H1 (cell line): ENCODE measurements at regions not wholly inside any gene's neighbourhood (a gene's known extent, or its start where the extent isn't known, plus 50 kb on each side); places are given as distances from the start of the nearest gene placed in this dataset.

Experiments used
- CTCF ChIA-PET: fragments of 300-600 bp; sonication (Branson Sonifier 250); formaldehyde crosslinking; loops from one replicate; lab custom pipeline; 2021; ENCODE audit not compliant: partially characterized antibody; lab: Charles Lee
- POLR2A ChIA-PET: fragments of 300-600 bp; sonication (Branson Sonifier 250); formaldehyde crosslinking; loops from one replicate; lab custom pipeline; 2021; ENCODE audit warnings: inconsistent platforms; ENCODE audit not compliant: partially characterized antibody; lab: Charles Lee
- DNase-seq, 2 experiments: peaks; one replicate each; pipeline versions ENCODE4 v3.0.0 to v3.0.0-alpha.2; 2010 to 2022; ENCODE audit warnings: low spot score in 2 of 2, low read depth in 1 of 2, mixed read lengths in 1 of 2
- FAIRE-seq: peaks from 2 replicates; lab custom pipeline; 2011; peaks lifted over from hg19 to GRCh38; lab: Jason Lieb, UNC
- H2AFZ ChIP-seq: 2 replicates; pipeline ENCODE4 v1.8.1; 2012; ENCODE audit warnings: low read length, inconsistent platforms
- H2AK5ac ChIP-seq: 2 replicates; pipeline ENCODE4 v1.6.1; 2013; ENCODE audit warnings: low read depth, low read length
- H2BK120ac ChIP-seq: replicated peaks from 2 replicates; pipeline ENCODE3; 2013; ENCODE audit warnings: low read depth, low read length, inconsistent platforms
- H2BK12ac ChIP-seq: 2 replicates; pipeline ENCODE4 v1.6.1; 2013; ENCODE audit warnings: low read depth, low read length
- H2BK15ac ChIP-seq: 2 replicates; pipeline ENCODE4 v1.6.1; 2013; ENCODE audit warnings: low read length
- H2BK20ac ChIP-seq: 2 replicates; pipeline ENCODE4 v1.6.1; 2013; ENCODE audit warnings: low read length
- H2BK5ac ChIP-seq: 2 replicates; pipeline ENCODE4 v1.6.1; 2013; ENCODE audit warnings: low read depth, low read length
- H3K14ac ChIP-seq: 2 replicates; pipeline ENCODE4 v1.6.1; 2013; ENCODE audit warnings: inconsistent platforms; ENCODE audit not compliant: insufficient read length
- H3K18ac ChIP-seq: 2 replicates; pipeline ENCODE4 v1.6.1; 2013; ENCODE audit warnings: low read length; ENCODE audit errors: extremely low read depth
- H3K23ac ChIP-seq: 2 replicates; pipeline ENCODE4 v1.6.1; 2013; ENCODE audit warnings: inconsistent platforms; ENCODE audit not compliant: insufficient read length
- H3K23me2 ChIP-seq: 2 replicates; pipeline ENCODE4 v1.6.1; 2013; ENCODE audit warnings: low read depth, low read length
- H3K27ac ChIP-seq: 2 replicates; pipeline ENCODE4 v1.6.1; 2011; ENCODE audit warnings: low read depth, low read length, inconsistent platforms
- H3K27me3 ChIP-seq, 4 experiments: replicated peaks in 1 of 4; 1 replicate in 1 of 4; 2 replicates in 3 of 4; pipeline versions ENCODE4 v1.6.1 to v1.8.1; 2011 to 2013; ENCODE audit warnings: low read length in 3 of 4, mild to moderate bottlenecking in 3 of 4, inconsistent platforms in 2 of 4, mixed read lengths in 2 of 4, moderate library complexity in 1 of 4; ENCODE audit not compliant: control insufficient read depth in 3 of 4, insufficient read depth in 3 of 4; ENCODE audit errors: extremely low read depth in 1 of 4
- H3K36me3 ChIP-seq, 4 experiments: 2 replicates each; pipeline versions ENCODE4 v1.6.1 to v1.8.1; 2011 to 2013; ENCODE audit warnings: mild to moderate bottlenecking in 4 of 4, low read length in 3 of 4, moderate library complexity in 2 of 4, control low read depth in 1 of 4, inconsistent platforms in 1 of 4; ENCODE audit not compliant: insufficient read depth in 4 of 4, control insufficient read depth in 2 of 4
- H3K4ac ChIP-seq: replicated peaks from 2 replicates; pipeline ENCODE3; 2013; ENCODE audit warnings: low read length, low read depth, mixed read lengths, inconsistent platforms; ENCODE audit not compliant: insufficient read length
- H3K4me1 ChIP-seq, 4 experiments: replicated peaks in 1 of 4; 1 replicate in 1 of 4; 2 replicates in 3 of 4; pipeline versions ENCODE4 v1.6.1 to v1.8.1; 2011 to 2013; ENCODE audit warnings: low read length in 3 of 4, inconsistent platforms in 2 of 4, mixed read lengths in 1 of 4; ENCODE audit not compliant: insufficient read depth in 4 of 4, control insufficient read depth in 3 of 4
- H3K4me2 ChIP-seq, 2 experiments: 2 replicates each; pipeline versions ENCODE4 v1.6.1 to v1.8.1; 2011 to 2013; ENCODE audit warnings: low read depth in 2 of 2, low read length in 2 of 2, control low read depth in 1 of 2, inconsistent platforms in 1 of 2, mild to moderate bottlenecking in 1 of 2; ENCODE audit not compliant: insufficient read depth in 1 of 2
- H3K4me3 ChIP-seq, 4 experiments: fragments of 200-600, 300-600 bp in 1 of 4; sonication (generic), shearing (Covaris generic), sonication (Bioruptor Twin) in 1 of 4; 2 replicates each; pipeline versions ENCODE4 v1.5.1 to v1.8.1; 2011 to 2016; ENCODE audit warnings: low read length in 4 of 4, low read depth in 3 of 4, control low read depth in 2 of 4, inconsistent platforms in 2 of 4, mild to moderate bottlenecking in 2 of 4, mixed read lengths in 1 of 4, moderate library complexity in 1 of 4; ENCODE audit not compliant: insufficient read depth in 2 of 4; ENCODE audit errors: extremely low read depth in 1 of 4
- H3K56ac ChIP-seq: replicated peaks from 2 replicates; pipeline ENCODE3; 2013; ENCODE audit warnings: low read depth, mild to moderate bottlenecking, mixed read lengths, low read length, inconsistent platforms; ENCODE audit not compliant: insufficient read length
- H3K79me1 ChIP-seq: 2 replicates; pipeline ENCODE4 v1.6.1; 2013; ENCODE audit warnings: low read depth, low read length, control low read depth
- H3K79me2 ChIP-seq, 2 experiments: 2 replicates each; pipeline versions ENCODE4 v1.6.1 to v1.8.1; 2012 to 2013; ENCODE audit warnings: low read length in 2 of 2, mild to moderate bottlenecking in 2 of 2, inconsistent platforms in 1 of 2; ENCODE audit not compliant: insufficient read depth in 2 of 2, control insufficient read depth in 1 of 2
- H3K9ac ChIP-seq, 4 experiments: replicated peaks in 1 of 4; 1 replicate in 1 of 4; 2 replicates in 3 of 4; pipeline versions ENCODE4 v1.6.1 to v1.8.1; 2011 to 2013; ENCODE audit warnings: low read depth in 3 of 4, low read length in 3 of 4, control low read depth in 2 of 4, mild to moderate bottlenecking in 2 of 4, moderate library complexity in 2 of 4, inconsistent platforms in 1 of 4; ENCODE audit errors: extremely low read depth in 1 of 4
- H3K9me3 ChIP-seq, 2 experiments: 2 replicates each; pipeline versions ENCODE4 v1.6.1 to v1.8.1; 2012 to 2013; ENCODE audit warnings: mild to moderate bottlenecking in 2 of 2, moderate library complexity in 2 of 2, control low read depth in 1 of 2, inconsistent platforms in 1 of 2, low read depth in 1 of 2, low read length in 1 of 2, mixed read lengths in 1 of 2; ENCODE audit not compliant: insufficient read depth in 2 of 2
- H4K20me1 ChIP-seq, 2 experiments: replicated peaks in 1 of 2; 2 replicates each; pipeline versions ENCODE3 to v1.8.1; 2011 to 2013; ENCODE audit warnings: inconsistent platforms in 2 of 2, low read length in 2 of 2, mild to moderate bottlenecking in 1 of 2; ENCODE audit not compliant: insufficient read depth in 2 of 2, control insufficient read depth in 1 of 2
- H4K5ac ChIP-seq: 2 replicates; pipeline ENCODE4 v1.6.1; 2013; ENCODE audit warnings: low read length, low read depth, mixed read lengths, inconsistent platforms; ENCODE audit not compliant: insufficient read length
- H4K8ac ChIP-seq: 2 replicates; pipeline ENCODE4 v1.8.0; 2013; ENCODE audit warnings: mild to moderate bottlenecking, moderate library complexity, low read length, inconsistent platforms; ENCODE audit not compliant: insufficient read depth; ENCODE audit errors: extremely low read depth
- H4K91ac ChIP-seq: replicated peaks from 2 replicates; pipeline ENCODE3; 2013; ENCODE audit warnings: low read length, mixed read lengths, inconsistent platforms; ENCODE audit not compliant: insufficient read length
- RAD21 ChIP-seq, 2 experiments: IDR thresholded peaks in 1 of 2; conservative IDR thresholded peaks in 1 of 2; 2 replicates each; pipeline ENCODE4 v1.6.1; 2011; ENCODE audit warnings: low read depth in 2 of 2, low read length in 2 of 2, improper control_type of control experiment in 1 of 2, inconsistent platforms in 1 of 2, mild to moderate bottlenecking in 1 of 2, moderate library complexity in 1 of 2
- SP2 ChIP-seq: IDR thresholded peaks from 2 replicates; pipeline ENCODE4 v1.6.1; 2012; ENCODE audit warnings: mild to moderate bottlenecking, low read length, inconsistent platforms
- SRF ChIP-seq: IDR thresholded peaks from 2 replicates; pipeline ENCODE4 v1.6.1; 2011; ENCODE audit warnings: mild to moderate bottlenecking, low read depth, low read length, moderate library complexity
- TBP ChIP-seq: IDR thresholded peaks from 2 replicates; pipeline ENCODE4 v1.6.1; 2011; ENCODE audit warnings: low read depth, low read length, improper control_type of control experiment
- WGBS, 2 experiments: shearing (Covaris generic) in 1 of 2; methylation state at CpG; one replicate each; pipeline versions ENCODE4 v1.1.6 to v1.1.7; 2013 to 2015; ENCODE audit warnings: low lambda C conversion rate in 2 of 2, mixed read lengths in 2 of 2, inconsistent platforms in 1 of 2, low coverage in 1 of 2, missing lambda C conversion rate in 1 of 2; ENCODE audit not compliant: insufficient replicate concordance in 2 of 2, insufficient coverage in 1 of 2, insufficient read length in 1 of 2; ENCODE audit errors: extremely low coverage in 1 of 2, missing lambda C conversion rate in 1 of 2; 5-methylcytosine and 5-hydroxymethylcytosine counted together
- TF ChIP-seq, protein P1 (sequence below): IDR thresholded peaks from 2 replicates; pipeline ENCODE4 v1.6.1; 2011; ENCODE audit warnings: low read depth, mild to moderate bottlenecking, low read length; ENCODE audit not compliant: insufficient read depth
- TF ChIP-seq, protein P2 (sequence below): IDR thresholded peaks from 2 replicates; pipeline ENCODE4 v1.6.1; 2012; ENCODE audit warnings: low read length, inconsistent platforms
- TF ChIP-seq, protein P3 (sequence below), 3 experiments: IDR thresholded peaks; 1 replicate in 2 of 3; 2 replicates in 1 of 3; pipeline versions ENCODE4 v1.5.1 to v1.6.1; 2011; ENCODE audit warnings: low read length in 3 of 3, mild to moderate bottlenecking in 3 of 3, inconsistent platforms in 2 of 3, low read depth in 1 of 3, moderate library complexity in 1 of 3; ENCODE audit not compliant: insufficient read depth in 1 of 3; ENCODE audit errors: control extremely low read depth in 1 of 3

DNA sequence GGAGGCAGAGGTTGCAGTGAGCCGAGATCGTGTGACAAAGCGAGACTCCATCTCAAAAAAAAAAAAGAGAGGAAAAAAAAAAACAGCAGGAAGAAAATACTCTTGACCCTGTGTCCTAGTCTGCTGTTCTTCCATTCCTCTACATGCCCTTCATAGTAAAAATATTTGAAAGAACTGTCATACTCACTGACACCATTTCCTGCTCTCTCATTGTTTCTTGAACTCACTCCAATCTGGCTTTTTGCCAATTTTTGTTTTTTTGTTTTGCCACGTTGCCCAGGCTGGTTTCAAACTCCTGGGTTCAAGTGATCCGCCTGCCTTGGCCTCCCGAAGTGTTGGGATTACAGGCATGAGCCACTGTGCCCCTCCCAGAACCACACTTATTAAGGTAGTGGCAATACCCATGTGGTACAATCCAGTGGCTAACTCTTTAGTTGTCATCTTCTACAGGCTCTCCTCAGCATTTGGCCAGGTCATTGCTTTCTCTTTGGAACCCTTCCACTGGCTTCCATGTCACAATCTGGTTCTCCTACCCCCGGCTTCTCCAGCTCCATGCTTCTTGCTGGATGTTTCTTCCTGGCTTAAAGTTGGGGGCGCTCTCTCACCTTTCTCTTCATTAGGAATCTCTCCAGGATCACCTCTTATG lies 238.2 kb upstream of the C2CD4B start:
- Histone ChIP-seq H3K4me1 (no peaks in the 10 kb centered on the region), H2BK12ac (no peak overlapping the region), H3K23me2 (no peaks in the 10 kb centered on the region), H2BK20ac (no peak overlapping the region), H3K4ac (no peak overlapping the region), H3K9me3 (peaks cover 11% of the 10 kb centered on the region in 2 experiments), H3K56ac (no peak overlapping the region), H4K5ac (no peak overlapping the region), H2BK5ac (no peak overlapping the region), H3K23ac (no peak overlapping the region), H3K27ac (no peak overlapping the region), H3K36me3 (no peaks in the 10 kb centered on the region; a peak in 1 of 8 replicates), H3K79me2 (peaks cover 0 to 2% of the 10 kb centered on the region in 2 experiments; a peak in 1 of 4 replicates), H3K18ac (no peak overlapping the region), H3K4me3 (no peak overlapping the region), H3K79me1 (peaks cover 5% of the 10 kb centered on the region), H4K20me1 (peaks cover 0 to 1% of the 10 kb centered on the region in 2 experiments), H3K27me3 (no peaks in the 10 kb centered on the region), H4K91ac (no peak overlapping the region), H2BK15ac (no peak overlapping the region), H3K4me2 (no peak overlapping the region), H2AFZ (no peak overlapping the region), H2AK5ac (no peak overlapping the region), H3K9ac (no peak overlapping the region), H4K8ac (no peak overlapping the region), H2BK120ac (no peak overlapping the region), H3K14ac (no peak overlapping the region)
- FAIRE-seq = no peak
- DNase-seq = no peak
- ChIA-PET POLR2A (interaction anchor here (1.0 kb wide), 1 partner anchor 11 kb away, joined by 4 read pairs; no protein-coding TSS in a partner anchor), CTCF (interaction anchor here (0.6 to 2.1 kb wide), 8 partner anchors 9 to 553 kb away, joined by 3 to 9 read pairs (median 3); no protein-coding TSS in a partner anchor)
- 82% methylated on average over 5 of the region's 8 CpGs; no CpG with 5 or more reads in 1 of the 2 experiments for WGBS, 2 experiments
- no peak for TF ChIP-seq TBP
- TF ChIP-seq, protein P1, sequence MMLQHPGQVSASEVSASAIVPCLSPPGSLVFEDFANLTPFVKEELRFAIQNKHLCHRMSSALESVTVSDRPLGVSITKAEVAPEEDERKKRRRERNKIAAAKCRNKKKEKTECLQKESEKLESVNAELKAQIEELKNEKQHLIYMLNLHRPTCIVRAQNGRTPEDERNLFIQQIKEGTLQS = no peak
- TF ChIP-seq RAD21 (IDR thresholded peaks at IDR 0.05 in 1 of 2, conservative IDR thresholded peaks at IDR 0.05 in 1 of 2; ENCODE audit: low read depth in 2 of 2, low read length in 2 of 2) = peak in 1 of 2 experiments; percentile 38; a peak in 2 of 4 replicates
- TF ChIP-seq, protein P2, sequence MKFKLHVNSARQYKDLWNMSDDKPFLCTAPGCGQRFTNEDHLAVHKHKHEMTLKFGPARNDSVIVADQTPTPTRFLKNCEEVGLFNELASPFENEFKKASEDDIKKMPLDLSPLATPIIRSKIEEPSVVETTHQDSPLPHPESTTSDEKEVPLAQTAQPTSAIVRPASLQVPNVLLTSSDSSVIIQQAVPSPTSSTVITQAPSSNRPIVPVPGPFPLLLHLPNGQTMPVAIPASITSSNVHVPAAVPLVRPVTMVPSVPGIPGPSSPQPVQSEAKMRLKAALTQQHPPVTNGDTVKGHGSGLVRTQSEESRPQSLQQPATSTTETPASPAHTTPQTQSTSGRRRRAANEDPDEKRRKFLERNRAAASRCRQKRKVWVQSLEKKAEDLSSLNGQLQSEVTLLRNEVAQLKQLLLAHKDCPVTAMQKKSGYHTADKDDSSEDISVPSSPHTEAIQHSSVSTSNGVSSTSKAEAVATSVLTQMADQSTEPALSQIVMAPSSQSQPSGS = no peak
- TF ChIP-seq SRF = no peak
- TF ChIP-seq, protein P3, sequence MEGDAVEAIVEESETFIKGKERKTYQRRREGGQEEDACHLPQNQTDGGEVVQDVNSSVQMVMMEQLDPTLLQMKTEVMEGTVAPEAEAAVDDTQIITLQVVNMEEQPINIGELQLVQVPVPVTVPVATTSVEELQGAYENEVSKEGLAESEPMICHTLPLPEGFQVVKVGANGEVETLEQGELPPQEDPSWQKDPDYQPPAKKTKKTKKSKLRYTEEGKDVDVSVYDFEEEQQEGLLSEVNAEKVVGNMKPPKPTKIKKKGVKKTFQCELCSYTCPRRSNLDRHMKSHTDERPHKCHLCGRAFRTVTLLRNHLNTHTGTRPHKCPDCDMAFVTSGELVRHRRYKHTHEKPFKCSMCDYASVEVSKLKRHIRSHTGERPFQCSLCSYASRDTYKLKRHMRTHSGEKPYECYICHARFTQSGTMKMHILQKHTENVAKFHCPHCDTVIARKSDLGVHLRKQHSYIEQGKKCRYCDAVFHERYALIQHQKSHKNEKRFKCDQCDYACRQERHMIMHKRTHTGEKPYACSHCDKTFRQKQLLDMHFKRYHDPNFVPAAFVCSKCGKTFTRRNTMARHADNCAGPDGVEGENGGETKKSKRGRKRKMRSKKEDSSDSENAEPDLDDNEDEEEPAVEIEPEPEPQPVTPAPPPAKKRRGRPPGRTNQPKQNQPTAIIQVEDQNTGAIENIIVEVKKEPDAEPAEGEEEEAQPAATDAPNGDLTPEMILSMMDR (IDR thresholded peaks at IDR 0.05; ENCODE audit: control extremely low read depth in 1 of 3, insufficient read depth in 1 of 3, low read depth in 1 of 3, low read length in 3 of 3) = peak in 1 of 3 experiments; percentile 2; a peak in 1 of 4 replicates
- TF ChIP-seq SP2 = no peak
